ENCODE measurements at regions not wholly inside any gene's neighbourhood (a gene's known extent, or its start where the extent isn't known, plus 50 kb on each side); places are given as distances from the start of the nearest gene placed in this dataset.

- no peak for TF ChIP-seq EZH2 (IDR thresholded peaks at IDR 0.05; ENCODE audit: borderline replicate concordance, low read depth, low read length, poor library complexity, severe bottlenecking)
- no peak for TF ChIP-seq CTCF (conservative IDR thresholded peaks at IDR 0.05; ENCODE audit: low read depth, low read length)
Measured at GRCh38 chr2:53006980-53007379, 760.6 kb upstream of the CHAC2 start.
